CD4-positive, alpha-beta memory T cell (primary cell): ENCODE measurements at regions not wholly inside any gene's neighbourhood (a gene's known extent, or its start where the extent isn't known, plus 50 kb on each side); places are given as distances from the start of the nearest gene placed in this dataset.
"Not testable (repeated sequence)": the region's sequence is repeated elsewhere in the genome, so short reads cannot be mapped to it uniquely, and the experiment has no call there.

Experiments used
- CTCF ChIA-PET: fragments of 350-600 bp; sonication (Branson Sonifier 250); formaldehyde crosslinking; loops from one replicate; lab custom pipeline; 2021; ENCODE audit warnings: inconsistent platforms; ENCODE audit not compliant: partially characterized antibody; lab: Charles Lee
- POLR2A ChIA-PET: fragments of 350-600 bp; sonication (Branson Sonifier 250); formaldehyde crosslinking; loops from one replicate; lab custom pipeline; 2021; ENCODE audit not compliant: partially characterized antibody; lab: Charles Lee
- DNase-seq, 5 donors: peaks; one replicate each; pipeline versions ENCODE4 v3.0.0 to v3.0.0-alpha.2; 2020 to 2022; ENCODE audit warnings: mixed read lengths in 1 of 5
- H3K27ac ChIP-seq: one replicate; pipeline ENCODE4 v1.7.0; 2013; ENCODE audit warnings: low read depth, low read length
- H3K27me3 ChIP-seq: 2 replicates; pipeline ENCODE4 v1.7.0; 2013; ENCODE audit warnings: mild to moderate bottlenecking, low read length, moderate library complexity; ENCODE audit not compliant: insufficient read depth
- H3K36me3 ChIP-seq: 2 replicates; pipeline ENCODE4 v1.7.0; 2013; ENCODE audit warnings: mild to moderate bottlenecking, low read length, moderate library complexity; ENCODE audit not compliant: insufficient read depth
- H3K4me1 ChIP-seq: 2 replicates; pipeline ENCODE4 v1.7.0; 2013; ENCODE audit warnings: mild to moderate bottlenecking, low read length, moderate library complexity; ENCODE audit not compliant: insufficient read depth
- H3K4me3 ChIP-seq, 2 donors: one replicate each; pipeline ENCODE4 v1.7.0; 2013; ENCODE audit warnings: low read length in 2 of 2, mild to moderate bottlenecking in 1 of 2
- H3K9me3 ChIP-seq, 2 donors: one replicate each; pipeline ENCODE4 v1.7.0; 2013; ENCODE audit warnings: low read length in 2 of 2, control low read depth in 1 of 2; ENCODE audit not compliant: control insufficient read depth in 1 of 2
- H3K27ac Mint-ChIP-seq, 7 donors: one replicate each; pipeline ENCODE4 v1.8.0; 2020 to 2021; ENCODE audit warnings: mixed read lengths in 7 of 7, mild to moderate bottlenecking in 6 of 7, inconsistent platforms in 3 of 7, moderate library complexity in 3 of 7
- H3K27me3 Mint-ChIP-seq, 2 donors: one replicate each; pipeline ENCODE4 v1.8.0; 2020 to 2021; ENCODE audit warnings: mixed read lengths in 2 of 2
- H3K36me3 Mint-ChIP-seq, 2 donors: one replicate each; pipeline ENCODE4 v1.8.0; 2020 to 2021; ENCODE audit warnings: mixed read lengths in 2 of 2, inconsistent platforms in 1 of 2, mild to moderate bottlenecking in 1 of 2
- H3K4me1 Mint-ChIP-seq, 4 donors: one replicate each; pipeline ENCODE4 v1.8.0; 2020 to 2021; ENCODE audit warnings: mixed read lengths in 4 of 4, mild to moderate bottlenecking in 1 of 4
- H3K4me3 Mint-ChIP-seq, 8 donors: one replicate each; pipeline ENCODE4 v1.8.0; 2020 to 2021; ENCODE audit warnings: mixed read lengths in 8 of 8, mild to moderate bottlenecking in 7 of 8, moderate library complexity in 6 of 8, inconsistent platforms in 3 of 8
- H3K9me3 Mint-ChIP-seq, 8 donors: one replicate each; pipeline ENCODE4 v1.8.0; 2020 to 2021; ENCODE audit warnings: mixed read lengths in 8 of 8, mild to moderate bottlenecking in 5 of 8, inconsistent platforms in 3 of 8, moderate library complexity in 1 of 8
- intact Hi-C: fragments of 100-400 bp; cut with micrococcal nuclease; formaldehyde crosslinking; loops from one replicate; pipeline ENCODE4 v1.15.1; 2023

- H3K9me3 Mint-ChIP-seq, H3K27me3 ChIP-seq, H3K4me3 ChIP-seq, H3K27ac ChIP-seq, POLR2A ChIA-PET, H3K36me3 Mint-ChIP-seq, H3K36me3 ChIP-seq, H3K9me3 ChIP-seq, H3K27me3 Mint-ChIP-seq: not testable (repeated sequence)
- CTCF ChIA-PET: interaction anchor here (1.1 to 5.9 kb wide), 8 partner anchors 12 to 183 kb away, joined by 3 to 23 read pairs (median 4); no protein-coding TSS in a partner anchor
- intact Hi-C loops: loop anchor here (5.0 kb wide), 1 partner anchor 61 kb away; no protein-coding TSS in a partner anchor
- Mint-ChIP-seq H3K27ac (peak overlapping the region in 2 of 7 donors; percentile 31 to 33), H3K4me3 (peak overlapping the region in 1 of 8 donors; percentile 36), H3K4me1 (peaks cover 14 to 28% (median 23%) of the 10 kb centered on the region in 4 donors)
- DNase-seq: peak; percentile 44 to 60 (median 50)
- H3K4me1 ChIP-seq: peaks cover 15% of the 10 kb centered on the region
Measured at GRCh38 chr14:106661561-106661960, 1135.2 kb downstream of the TMEM121 start.

GRCh38 chr14:106662936-106663550 is 1136.7 kb downstream of the TMEM121 start:
- Mint-ChIP-seq H3K4me3 (no peak overlapping the region), H3K9me3 (peaks cover 0 to 7% (median 2%) of the 10 kb centered on the region in 8 donors), H3K4me1 (peaks cover 11 to 21% (median 16%) of the 10 kb centered on the region in 4 donors), H3K27me3 (peaks cover 0 to 3% of the 10 kb centered on the region in 2 donors), H3K36me3 (no peaks in the 10 kb centered on the region), H3K27ac (peak overlapping the region in 4 of 7 donors; percentile 0 to 79 (median 20))
- no peak overlapping the region for H3K27ac ChIP-seq
- intact Hi-C loops: loop anchor here (2.0 to 5.0 kb wide), 2 partner anchors 59 to 104 kb away; no protein-coding TSS in a partner anchor
- H3K4me3 ChIP-seq: no peak overlapping the region
- CTCF ChIA-PET: interaction anchor here (0.7 to 5.9 kb wide), 13 partner anchors 9 to 168 kb away, joined by 3 to 23 read pairs (median 4); no protein-coding TSS in a partner anchor
- H3K9me3 ChIP-seq: no peaks in the 10 kb centered on the region
- POLR2A ChIA-PET: no interaction called here
- peaks cover 7% of the 10 kb centered on the region for H3K4me1 ChIP-seq
- no peaks in the 10 kb centered on the region for H3K27me3 ChIP-seq
- peak in 2 of 5 donors; percentile 9 to 10 for DNase-seq
- no peaks in the 10 kb centered on the region for H3K36me3 ChIP-seq

- H3K4me3 ChIP-seq, H3K27ac ChIP-seq, H3K27me3 Mint-ChIP-seq, H3K36me3 Mint-ChIP-seq, H3K27me3 ChIP-seq, POLR2A ChIA-PET, H3K4me1 ChIP-seq, H3K9me3 ChIP-seq, H3K36me3 ChIP-seq, H3K9me3 Mint-ChIP-seq, H3K4me3 Mint-ChIP-seq: not testable (repeated sequence)
- CTCF ChIA-PET: interaction anchor here (1.3 to 5.9 kb wide), 2 partner anchors 11 to 43 kb away, joined by 3 to 23 read pairs; no protein-coding TSS in a partner anchor
- peak overlapping the region in 4 of 7 donors; percentile 58 to 81 (median 74) for H3K27ac Mint-ChIP-seq
- peak; percentile 52 to 69 (median 61) for DNase-seq
- intact Hi-C loops: loop anchor here (2.0 to 5.0 kb wide), 2 partner anchors 58 to 103 kb away; no protein-coding TSS in a partner anchor
- H3K4me1 Mint-ChIP-seq: peaks cover 9 to 21% (median 14%) of the 10 kb centered on the region in 4 donors
Measured at GRCh38 chr14:106663805-106664410, 1137.5 kb downstream of the TMEM121 start.

GRCh38 chr14:106665814-106666213 is 1139.4 kb downstream of the TMEM121 start:
- no peak overlapping the region for H3K27ac ChIP-seq
- no peaks in the 10 kb centered on the region for H3K36me3 Mint-ChIP-seq
- DNase-seq: no peak
- H3K36me3 ChIP-seq: no peaks in the 10 kb centered on the region
- no peaks in the 10 kb centered on the region for H3K27me3 ChIP-seq
- peak overlapping the region in 2 of 8 donors; percentile 39 to 49 for H3K4me3 Mint-ChIP-seq
- H3K9me3 ChIP-seq: no peaks in the 10 kb centered on the region
- peaks cover 0 to 7% (median 2%) of the 10 kb centered on the region in 8 donors for H3K9me3 Mint-ChIP-seq
- H3K27ac Mint-ChIP-seq: no peak overlapping the region
- no peak overlapping the region for H3K4me3 ChIP-seq
- CTCF ChIA-PET: interaction anchor here (5.9 kb wide), 1 partner anchor 9 kb away, joined by 23 read pairs; no protein-coding TSS in a partner anchor
- peaks cover 6 to 11% of the 10 kb centered on the region in 2 donors for H3K27me3 Mint-ChIP-seq
- H3K4me1 ChIP-seq: peaks cover 7% of the 10 kb centered on the region
- intact Hi-C loops: no loop called here
- POLR2A ChIA-PET: no interaction called here
- peaks cover 9 to 21% (median 14%) of the 10 kb centered on the region in 4 donors for H3K4me1 Mint-ChIP-seq

GRCh38 chr14:106666341-106666740 is 1140.0 kb downstream of the TMEM121 start:
- POLR2A ChIA-PET: no interaction called here
- Mint-ChIP-seq H3K4me3 (peak overlapping the region in 1 of 8 donors; percentile 49), H3K4me1 (peaks cover 9 to 20% (median 14%) of the 10 kb centered on the region in 4 donors), H3K27me3 (peaks cover 8 to 11% of the 10 kb centered on the region in 2 donors), H3K27ac (no peak overlapping the region), H3K9me3 (peaks cover 0 to 7% (median 2%) of the 10 kb centered on the region in 8 donors), H3K36me3 (no peaks in the 10 kb centered on the region)
- Histone ChIP-seq H3K9me3 (no peaks in the 10 kb centered on the region), H3K4me1 (peaks cover 7% of the 10 kb centered on the region), H3K27ac (no peak overlapping the region), H3K27me3 (no peaks in the 10 kb centered on the region), H3K36me3 (no peaks in the 10 kb centered on the region), H3K4me3 (no peak overlapping the region)
- no peak for DNase-seq
- intact Hi-C loops: no loop called here
- CTCF ChIA-PET: interaction anchor here (2.1 kb wide), 1 partner anchor 10 kb away, joined by 9 read pairs; no protein-coding TSS in a partner anchor

GRCh38 chr14:106670011-106670410 is 1143.6 kb downstream of the TMEM121 start:
- intact Hi-C loops: no loop called here
- no peaks in the 10 kb centered on the region for H3K9me3 ChIP-seq
- peaks cover 0 to 10% (median 5%) of the 10 kb centered on the region in 4 donors for H3K4me1 Mint-ChIP-seq

GRCh38 chr14:106674093-106674492 is 1147.7 kb downstream of the TMEM121 start:
- H3K36me3 Mint-ChIP-seq: not testable (repeated sequence)

More at GRCh38 chr14:106670011-106670410, 1143.6 kb downstream of the TMEM121 start:
- H3K4me3 ChIP-seq: no peak overlapping the region
- no peak for DNase-seq
- H3K36me3 ChIP-seq: no peaks in the 10 kb centered on the region
- H3K36me3 Mint-ChIP-seq: no peaks in the 10 kb centered on the region
- peaks cover 0 to 1% (median 0%) of the 10 kb centered on the region in 8 donors for H3K9me3 Mint-ChIP-seq
- no peaks in the 10 kb centered on the region for H3K4me1 ChIP-seq
- ChIA-PET POLR2A (no interaction called here), CTCF (no interaction called here)
- peaks cover 13 to 17% of the 10 kb centered on the region in 2 donors for H3K27me3 Mint-ChIP-seq
- H3K4me3 Mint-ChIP-seq: no peak overlapping the region
- H3K27ac ChIP-seq: no peak overlapping the region
- H3K27me3 ChIP-seq: no peaks in the 10 kb centered on the region
- H3K27ac Mint-ChIP-seq: no peak overlapping the region

More at GRCh38 chr14:106674093-106674492, 1147.7 kb downstream of the TMEM121 start:
- intact Hi-C loops, H3K4me3 Mint-ChIP-seq, H3K9me3 ChIP-seq, H3K9me3 Mint-ChIP-seq, H3K27me3 ChIP-seq, H3K36me3 ChIP-seq, H3K4me3 ChIP-seq, H3K4me1 ChIP-seq, POLR2A ChIA-PET, H3K27ac ChIP-seq, H3K27ac Mint-ChIP-seq, DNase-seq: not testable (repeated sequence)
- H3K27me3 Mint-ChIP-seq: peaks cover 15 to 22% of the 10 kb centered on the region in 2 donors
- H3K4me1 Mint-ChIP-seq: peaks cover 0 to 10% (median 4%) of the 10 kb centered on the region in 4 donors
- CTCF ChIA-PET: interaction anchor here (3.7 kb wide), 1 partner anchor 11 kb away, joined by 23 read pairs; no protein-coding TSS in a partner anchor
